GM18505 (cell line): ENCODE measurements at regions not wholly inside any gene's neighbourhood (a gene's known extent, or its start where the extent isn't known, plus 50 kb on each side); places are given as distances from the start of the nearest gene placed in this dataset.

Experiments
- ATAC-seq: cut with Tn5 transposase; IDR thresholded peaks from one replicate; pipeline ENCODE4 v1.9.1; 2021; ENCODE audit not compliant: unreplicated experiment
- POLR2A ChIP-seq: IDR thresholded peaks from 4 replicates; pipeline ENCODE4 v1.6.1; 2011; ENCODE audit warnings: borderline replicate concordance; ENCODE audit not compliant: insufficient read depth, insufficient read length; ENCODE audit errors: extremely low read depth

DNA sequence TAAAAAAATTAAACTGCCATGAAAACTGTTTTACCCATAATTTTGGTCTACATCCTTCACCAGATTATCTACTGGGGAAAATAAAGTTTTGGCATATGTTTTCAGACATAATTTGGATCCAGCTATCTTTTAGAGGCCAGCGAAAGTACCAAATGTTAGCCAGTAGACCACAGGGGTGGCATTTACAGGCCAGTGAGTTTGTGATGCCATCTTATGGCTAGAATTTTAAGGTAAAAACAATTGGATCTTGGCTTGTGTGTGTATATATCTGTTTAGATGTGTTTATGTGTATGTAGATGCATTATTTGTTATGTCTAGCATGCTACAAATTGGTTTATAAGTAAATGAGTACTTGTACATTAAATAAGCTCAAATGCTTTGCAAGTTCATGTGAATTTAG lies 322.6 kb downstream of the ASXL3 start:
- ATAC-seq = no peak
- TF ChIP-seq POLR2A = no peak

DNA sequence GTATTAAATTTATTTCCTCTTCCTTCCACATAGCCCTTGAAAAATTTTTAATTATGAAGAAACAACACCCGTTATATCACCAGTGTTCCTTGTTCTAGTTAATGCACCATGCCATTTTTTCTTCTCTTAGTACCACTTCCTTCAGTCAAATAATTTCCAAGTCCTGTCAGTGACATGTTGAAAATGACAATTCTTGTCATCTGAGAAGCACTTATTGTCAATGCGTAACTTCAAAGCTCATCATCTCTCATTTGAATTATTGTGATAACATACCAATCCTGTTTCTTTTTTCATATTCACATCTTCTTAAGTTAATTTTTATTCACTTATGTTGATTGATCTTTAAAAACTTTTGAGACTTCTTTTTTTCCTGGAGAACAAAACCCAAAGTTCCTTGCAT lies 320.4 kb downstream of the ASXL3 start:
- no peak for ATAC-seq
- TF ChIP-seq POLR2A = no peak

DNA sequence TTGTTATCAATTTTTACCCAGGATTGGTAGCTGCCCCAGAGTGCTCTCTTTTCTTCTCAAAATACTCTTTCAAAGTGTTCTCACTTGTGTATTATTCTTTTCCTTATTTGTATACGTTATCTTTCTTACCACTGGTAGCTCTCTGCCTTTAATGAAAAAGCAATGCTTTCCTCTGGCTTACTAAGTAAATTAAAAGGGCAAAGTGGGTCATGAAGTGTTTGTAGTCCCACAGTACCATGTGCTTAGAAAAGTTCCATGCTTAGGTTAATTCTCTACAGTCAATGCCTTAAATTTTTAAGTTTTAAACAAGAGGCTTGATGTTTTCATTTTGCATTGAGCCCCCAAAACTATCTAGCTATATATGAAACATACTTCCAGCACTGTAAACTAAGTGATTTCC lies 300.2 kb downstream of the ASXL3 start:
- ATAC-seq = no peak
- TF ChIP-seq POLR2A = no peak

DNA sequence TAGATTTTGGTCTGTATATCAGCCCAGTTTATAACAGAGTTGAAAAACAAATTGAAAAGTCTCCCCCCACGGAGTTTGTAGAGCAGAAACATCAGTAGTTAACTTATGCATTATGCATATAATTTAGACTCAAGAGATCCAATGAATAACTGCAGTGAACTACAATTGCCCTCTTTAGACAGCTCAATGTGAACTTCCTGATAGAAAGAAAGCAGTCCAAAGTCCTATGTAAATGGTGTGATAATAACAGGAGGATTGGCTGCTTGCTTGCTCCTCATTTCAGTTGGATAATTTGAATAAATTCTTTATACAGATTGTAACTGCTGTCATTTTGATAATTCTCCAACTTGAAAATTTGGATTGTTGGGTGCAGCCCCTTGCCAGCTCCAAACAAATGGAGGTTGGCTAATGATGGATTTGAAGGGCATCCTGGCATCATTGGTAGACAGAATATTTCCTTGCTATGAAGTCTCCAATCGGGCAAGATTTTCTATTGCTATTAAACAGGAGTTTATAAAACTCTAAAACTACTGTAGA lies 297.1 kb downstream of the ASXL3 start:
- no peak for TF ChIP-seq POLR2A
- no peak for ATAC-seq

DNA sequence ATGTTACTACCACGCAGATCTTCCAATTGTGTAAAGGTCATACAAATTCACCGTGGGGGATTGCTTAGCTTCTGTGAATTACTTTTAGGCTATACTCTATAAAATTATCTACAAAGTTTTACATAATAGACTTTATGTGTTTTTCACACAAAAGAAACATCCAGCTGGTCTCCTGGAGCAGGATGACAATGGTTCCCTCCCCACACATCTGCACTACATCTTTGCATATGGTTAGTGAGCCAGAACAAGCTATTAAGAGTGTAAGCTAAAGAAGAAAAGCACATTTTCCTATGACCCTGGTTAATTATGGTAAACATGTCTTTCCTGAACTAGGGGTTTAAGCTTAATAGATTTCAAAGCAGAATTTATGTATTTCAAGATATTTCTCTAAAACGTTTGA lies 295.1 kb downstream of the ASXL3 start:
- ATAC-seq = no peak
- TF ChIP-seq POLR2A = no peak

DNA sequence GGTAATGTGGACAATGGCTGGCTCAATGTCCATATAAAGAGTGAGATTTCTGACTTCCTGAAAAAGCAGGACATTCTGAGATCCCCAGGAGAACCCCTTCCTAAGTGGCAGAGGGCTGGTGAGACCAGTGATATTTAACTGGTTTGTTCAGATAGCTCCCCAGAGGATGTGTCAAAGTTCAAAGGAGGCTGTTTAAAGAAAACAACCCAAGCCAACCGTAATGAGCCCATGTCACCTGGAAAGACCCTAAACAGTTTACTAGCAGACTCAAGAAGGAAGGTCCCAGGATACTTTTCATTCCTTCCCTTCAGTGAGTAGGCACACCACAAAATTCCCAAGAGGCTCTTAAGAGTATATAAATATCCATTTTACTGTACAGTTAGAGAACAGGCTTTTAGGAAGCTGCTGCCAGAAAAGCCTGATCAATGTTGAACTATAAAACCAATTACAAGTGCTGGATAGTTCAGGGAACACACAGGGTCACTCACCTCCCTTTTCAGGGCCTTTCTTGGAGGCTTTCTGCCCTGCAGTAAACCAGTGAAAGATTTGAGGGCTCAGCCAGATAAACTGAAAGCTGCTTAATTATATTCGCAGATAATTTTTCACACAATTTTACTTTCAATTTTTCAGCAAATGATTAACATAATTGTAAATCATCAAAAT lies 293.5 kb downstream of the ASXL3 start:
- no peak for TF ChIP-seq POLR2A
- no peak for ATAC-seq

DNA sequence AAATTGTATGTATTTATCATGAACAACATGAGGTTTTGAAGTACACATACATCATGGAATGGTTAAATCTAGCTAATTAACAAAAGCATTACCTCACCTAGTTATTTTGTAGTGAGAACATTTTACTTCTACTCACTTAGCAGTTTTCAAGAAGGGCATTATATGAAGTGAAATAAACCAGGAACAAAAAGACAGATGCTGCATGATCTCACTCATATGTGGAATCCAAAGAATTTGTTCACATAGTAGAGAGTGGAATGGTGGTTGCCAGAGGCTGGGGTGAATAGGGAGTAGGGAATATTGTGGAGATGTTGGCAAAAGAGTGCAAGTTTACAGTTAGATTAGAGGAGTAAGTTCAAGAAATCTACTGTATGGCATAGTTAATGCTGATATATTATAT lies 292.0 kb downstream of the ASXL3 start:
- TF ChIP-seq POLR2A = no peak
- no peak for ATAC-seq

DNA sequence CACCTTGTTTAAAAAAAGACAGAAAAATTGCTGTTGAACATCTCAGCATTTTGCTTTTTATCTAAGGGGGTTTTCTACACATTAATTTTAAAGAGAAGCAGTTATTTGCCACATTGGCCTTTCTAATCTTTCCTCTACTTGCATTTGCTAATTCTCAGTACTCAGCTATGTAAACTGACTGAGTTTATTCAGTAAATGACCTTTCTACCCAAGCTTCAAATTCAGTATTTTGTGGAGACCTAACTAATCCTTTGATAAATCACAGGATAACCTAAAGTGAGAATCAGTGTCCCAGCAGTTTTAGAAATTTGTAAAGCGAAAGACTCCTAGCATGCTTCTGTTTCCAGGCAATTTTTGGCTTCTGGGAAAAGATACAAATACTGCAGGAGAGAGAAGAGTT lies 288.4 kb downstream of the ASXL3 start:
- ATAC-seq = no peak

DNA sequence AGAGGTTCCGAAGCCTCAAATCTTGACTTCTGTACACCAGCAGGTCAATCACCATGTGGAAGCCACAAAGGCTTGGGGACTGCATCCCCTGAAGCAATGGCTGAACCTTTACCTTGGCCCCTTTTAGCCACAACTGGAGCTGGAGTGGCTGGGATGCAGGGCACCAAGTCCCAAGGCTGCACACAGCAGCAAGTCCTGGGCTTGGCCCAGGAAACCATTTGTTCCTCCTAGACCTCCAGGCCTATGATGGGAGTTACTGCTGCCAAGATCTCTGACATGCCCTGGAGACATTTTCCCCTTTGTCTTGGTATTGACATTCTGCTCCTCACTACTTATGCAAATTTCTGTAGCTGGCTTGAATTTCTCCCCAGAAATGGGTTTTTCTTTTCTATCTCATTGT lies 285.9 kb downstream of the ASXL3 start:
- no peak for TF ChIP-seq POLR2A
- no peak for ATAC-seq

More for the DNA sequence above, 288.4 kb downstream of the ASXL3 start:
- TF ChIP-seq POLR2A = no peak

DNA sequence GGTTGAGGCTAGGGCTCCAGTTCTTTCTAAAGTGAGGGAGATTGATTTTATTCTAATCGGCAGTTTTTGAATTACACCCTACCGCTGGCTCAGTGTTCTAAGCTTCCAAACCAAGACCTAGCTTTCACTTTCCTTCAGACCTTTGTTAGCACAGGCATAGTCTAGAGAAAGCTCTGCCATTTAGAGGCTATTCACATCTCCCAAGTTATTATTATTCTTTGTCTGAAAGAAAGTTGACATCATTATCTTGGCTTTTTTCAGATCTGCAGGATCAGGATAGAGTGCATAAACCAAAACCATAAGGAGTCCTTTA lies 276.8 kb downstream of the ASXL3 start:
- no peak for TF ChIP-seq POLR2A
- ATAC-seq = no peak

DNA sequence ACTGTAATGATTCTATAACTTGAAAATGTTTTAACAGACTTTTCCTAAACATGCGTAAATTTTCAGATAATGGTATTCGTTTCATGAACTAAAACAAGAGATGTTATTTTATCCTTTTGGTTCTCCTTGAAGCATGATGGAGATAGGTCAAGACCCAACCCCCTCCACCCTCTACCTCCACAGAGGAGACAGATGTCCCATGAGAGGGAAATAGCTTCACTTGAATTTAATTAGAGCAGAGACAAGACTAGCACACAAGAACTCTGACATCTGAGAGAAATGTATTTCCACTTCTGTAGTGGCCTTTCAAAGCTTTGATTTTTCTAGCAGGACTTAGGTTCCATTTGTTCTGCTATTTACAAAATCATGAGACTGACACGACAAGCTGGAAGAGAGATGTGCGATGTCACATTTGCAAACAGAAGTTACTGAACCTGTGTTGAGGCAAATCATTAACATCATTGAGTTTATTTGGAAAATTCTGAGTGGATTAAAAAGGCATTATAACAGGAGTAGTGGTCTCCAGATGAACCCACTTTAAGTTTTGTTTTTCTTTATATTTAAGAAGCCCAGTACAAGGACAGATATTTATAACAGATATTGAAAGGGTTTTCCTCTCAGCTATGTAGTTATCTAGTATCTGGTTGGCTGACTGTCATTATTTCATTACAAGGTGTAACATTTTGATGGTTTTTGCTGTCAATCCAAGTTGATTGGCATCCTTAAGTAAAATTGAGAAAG lies 276.2 kb downstream of the ASXL3 start:
- no peak for TF ChIP-seq POLR2A
- no peak for ATAC-seq

DNA sequence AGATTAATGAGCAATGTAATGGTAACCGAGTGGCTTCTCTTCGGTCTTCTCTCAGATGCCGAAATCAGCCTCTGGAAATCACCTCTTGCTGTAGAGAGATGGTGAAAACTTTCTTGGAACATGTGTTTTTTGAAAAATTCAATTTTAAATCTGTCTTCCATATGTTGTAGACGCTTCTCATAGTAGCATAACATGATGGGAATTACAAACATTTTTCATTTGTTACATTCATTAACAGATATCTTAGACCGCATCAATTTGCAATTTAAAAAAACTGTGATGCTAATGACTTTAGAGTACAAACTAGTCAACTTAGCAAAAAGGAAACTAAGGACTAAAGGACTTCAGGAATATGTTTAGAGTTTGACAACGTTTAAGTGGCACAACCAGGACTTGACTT lies 275.2 kb downstream of the ASXL3 start:
- no peak for TF ChIP-seq POLR2A
- no peak for ATAC-seq

DNA sequence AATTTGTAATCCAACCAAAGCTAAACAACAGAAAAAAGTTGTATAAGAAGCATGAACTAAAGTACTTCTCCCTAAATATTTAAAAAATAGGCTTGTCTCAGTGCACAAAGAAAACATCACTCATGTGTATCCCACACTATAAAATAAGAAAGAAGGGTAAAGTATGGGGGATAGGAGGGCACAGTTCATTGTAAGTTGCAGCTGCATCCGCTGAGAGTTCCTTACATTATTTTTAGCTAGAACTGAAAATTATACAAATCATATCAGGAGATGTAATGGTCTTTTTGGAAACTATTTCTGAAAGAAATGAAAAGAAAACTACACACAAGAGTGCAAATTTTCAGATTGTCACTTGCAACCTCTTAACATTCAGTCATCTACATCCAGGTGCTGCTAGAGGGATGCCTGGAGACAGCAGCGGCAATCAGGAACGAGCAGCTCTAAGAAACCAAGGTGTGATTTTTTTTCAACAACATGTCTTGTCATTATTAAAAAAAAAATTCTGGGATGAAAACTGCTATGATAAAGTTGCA lies 273.6 kb downstream of the ASXL3 start:
- TF ChIP-seq POLR2A = no peak
- ATAC-seq = no peak

DNA sequence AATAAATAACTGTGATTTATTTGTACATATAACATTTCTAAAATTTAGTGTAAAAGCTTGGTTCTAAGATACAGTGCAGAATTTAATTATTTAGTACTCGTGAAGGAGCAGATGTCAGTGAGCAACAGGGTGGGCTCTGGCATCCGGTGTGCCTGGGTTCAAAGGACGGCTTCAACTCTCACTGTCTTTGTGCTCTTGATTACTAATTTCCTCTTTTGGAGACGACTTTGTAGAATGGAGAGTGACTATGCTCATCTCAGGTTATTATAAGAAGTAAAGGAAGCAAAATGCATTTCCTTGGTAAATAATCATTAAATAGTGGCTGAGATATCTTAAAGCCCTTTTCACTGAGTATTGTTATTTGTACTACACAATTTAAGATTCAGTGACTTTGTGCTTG lies 271.7 kb downstream of the ASXL3 start:
- no peak for TF ChIP-seq POLR2A
- ATAC-seq = no peak
